ENCODE measurements at regions not wholly inside any gene's neighbourhood (a gene's known extent, or its start where the extent isn't known, plus 50 kb on each side); places are given as distances from the start of the nearest gene placed in this dataset.

DNA sequence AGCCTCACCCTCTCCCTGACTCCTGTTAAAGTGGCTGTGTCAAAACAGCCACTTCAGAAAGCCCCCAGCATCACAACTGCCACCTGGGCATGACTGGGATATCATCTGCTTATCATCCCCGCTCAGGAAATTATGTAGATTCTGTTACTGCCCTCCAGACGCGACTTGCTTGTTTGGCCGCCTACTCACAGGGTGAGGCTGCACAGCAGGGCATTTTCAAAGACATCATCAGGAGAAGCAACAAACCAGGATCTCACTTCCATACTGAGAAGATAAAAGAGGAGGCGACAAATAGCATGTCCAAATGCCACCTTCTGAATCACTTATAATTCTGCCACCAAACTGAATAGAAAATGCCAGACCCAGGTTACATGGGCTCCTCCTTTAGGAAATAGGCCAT is 94.8 kb downstream of the MIS18A start:
- H3K9ac ChIP-seq (ENCODE audit: control insufficient read depth, insufficient read depth, low read length), result no peak overlapping the region
- H3K4me1 ChIP-seq (ENCODE audit: control insufficient read depth, insufficient read depth, low read length), result no peaks in the 10 kb centered on the region
- ChIA-PET RAD21 (ENCODE audit: unreplicated experiment) (no interaction called here), POLR2A (no interaction called here), SMC1A (ENCODE audit: uncharacterized antibody, unreplicated experiment) (no interaction called here), CTCF (interaction anchor here (0.6 kb wide), 1 partner anchor 74 kb away, joined by 3 read pairs; no protein-coding TSS in a partner anchor)
- no peaks in the 10 kb centered on the region for H3K79me2 ChIP-seq (ENCODE audit: control insufficient read depth, insufficient read depth, low read length)
- no peaks in the 10 kb centered on the region for H3K27me3 ChIP-seq (replicated peaks in 1 of 2; ENCODE audit: control insufficient read depth in 2 of 2, insufficient read depth in 2 of 2, low read length in 1 of 2)
- no peak overlapping the region for H3K4me3 ChIP-seq
- 81% methylated on average over 5 of the region's 5 CpGs for WGBS (ENCODE audit: insufficient coverage, insufficient replicate concordance, low lambda C conversion rate, missing lambda C conversion rate)
- H3K27ac ChIP-seq (ENCODE audit: control insufficient read depth, insufficient read depth), result no peak overlapping the region
- FAIRE-seq (no peak), ATAC-seq (no peak), DNase-seq (ENCODE audit: low read depth, low spot score) (no peak)
- H3K4me2 ChIP-seq (ENCODE audit: control insufficient read depth, insufficient read depth), result no peak overlapping the region
- H4K20me1 ChIP-seq (ENCODE audit: control insufficient read depth, insufficient read depth), result no peaks in the 10 kb centered on the region
- H2AFZ ChIP-seq (ENCODE audit: control insufficient read depth, low read depth, low read length), result no peak overlapping the region
- no peaks in the 10 kb centered on the region for H3K9me3 ChIP-seq (replicated peaks; ENCODE audit: control insufficient read depth, insufficient read depth, low read length)
- in situ Hi-C loops (cut with MboI) (no loop called here), intact Hi-C loops (cut with micrococcal nuclease; ENCODE audit: unreplicated experiment) (no loop called here)
- TF ChIP-seq GABPA (IDR thresholded peaks at IDR 0.05; ENCODE audit: low read depth), result no peak
- no peak for TF ChIP-seq CBX3 (IDR thresholded peaks at IDR 0.05; ENCODE audit: borderline replicate concordance, low read depth)
- TF ChIP-seq BRCA1 (IDR thresholded peaks at IDR 0.05; ENCODE audit: low read depth, low read length), result no peak
- no peak for TF ChIP-seq NR2C1 (IDR thresholded peaks at IDR 0.05)
- TF ChIP-seq CHD2 (IDR thresholded peaks at IDR 0.05; ENCODE audit: borderline replicate concordance, low read depth, low read length), result no peak
- TF ChIP-seq, protein P1, sequence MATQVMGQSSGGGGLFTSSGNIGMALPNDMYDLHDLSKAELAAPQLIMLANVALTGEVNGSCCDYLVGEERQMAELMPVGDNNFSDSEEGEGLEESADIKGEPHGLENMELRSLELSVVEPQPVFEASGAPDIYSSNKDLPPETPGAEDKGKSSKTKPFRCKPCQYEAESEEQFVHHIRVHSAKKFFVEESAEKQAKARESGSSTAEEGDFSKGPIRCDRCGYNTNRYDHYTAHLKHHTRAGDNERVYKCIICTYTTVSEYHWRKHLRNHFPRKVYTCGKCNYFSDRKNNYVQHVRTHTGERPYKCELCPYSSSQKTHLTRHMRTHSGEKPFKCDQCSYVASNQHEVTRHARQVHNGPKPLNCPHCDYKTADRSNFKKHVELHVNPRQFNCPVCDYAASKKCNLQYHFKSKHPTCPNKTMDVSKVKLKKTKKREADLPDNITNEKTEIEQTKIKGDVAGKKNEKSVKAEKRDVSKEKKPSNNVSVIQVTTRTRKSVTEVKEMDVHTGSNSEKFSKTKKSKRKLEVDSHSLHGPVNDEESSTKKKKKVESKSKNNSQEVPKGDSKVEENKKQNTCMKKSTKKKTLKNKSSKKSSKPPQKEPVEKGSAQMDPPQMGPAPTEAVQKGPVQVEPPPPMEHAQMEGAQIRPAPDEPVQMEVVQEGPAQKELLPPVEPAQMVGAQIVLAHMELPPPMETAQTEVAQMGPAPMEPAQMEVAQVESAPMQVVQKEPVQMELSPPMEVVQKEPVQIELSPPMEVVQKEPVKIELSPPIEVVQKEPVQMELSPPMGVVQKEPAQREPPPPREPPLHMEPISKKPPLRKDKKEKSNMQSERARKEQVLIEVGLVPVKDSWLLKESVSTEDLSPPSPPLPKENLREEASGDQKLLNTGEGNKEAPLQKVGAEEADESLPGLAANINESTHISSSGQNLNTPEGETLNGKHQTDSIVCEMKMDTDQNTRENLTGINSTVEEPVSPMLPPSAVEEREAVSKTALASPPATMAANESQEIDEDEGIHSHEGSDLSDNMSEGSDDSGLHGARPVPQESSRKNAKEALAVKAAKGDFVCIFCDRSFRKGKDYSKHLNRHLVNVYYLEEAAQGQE (IDR thresholded peaks at IDR 0.05; ENCODE audit: low read depth, low read length), result no peak
- BruUV-seq (replicated peaks), result no TSS peak
- no peaks in the 10 kb centered on the region for H3K36me3 ChIP-seq (ENCODE audit: control insufficient read depth in 2 of 2, insufficient read depth in 2 of 2, low read length in 1 of 2)
